ENCODE measurements at regions not wholly inside any gene's neighbourhood (a gene's known extent, or its start where the extent isn't known, plus 50 kb on each side); places are given as distances from the start of the nearest gene placed in this dataset.
"Not testable (repeated sequence)": the region's sequence is repeated elsewhere in the genome, so short reads cannot be mapped to it uniquely, and the experiment has no call there.

DNA sequence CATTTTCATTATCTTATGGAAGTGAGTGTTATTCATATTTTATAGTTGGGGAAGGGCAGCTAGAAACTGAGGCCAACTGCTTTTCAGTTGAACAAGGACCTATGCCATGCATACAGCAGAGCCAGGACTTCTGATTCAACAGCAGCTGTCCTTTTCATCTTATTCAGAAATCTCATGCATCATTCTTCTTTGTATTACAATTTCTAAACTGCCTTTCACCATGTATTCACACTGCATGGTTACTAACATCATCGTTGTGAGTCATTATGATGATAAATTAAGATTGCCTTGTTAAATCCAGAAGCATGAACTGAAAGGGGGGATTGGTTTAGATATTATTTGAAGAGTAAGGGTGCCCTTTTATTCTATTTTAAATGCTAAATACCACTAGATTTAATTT lies 1470.1 kb upstream of the GOT2 start:
- no peak for FAIRE-seq

DNA sequence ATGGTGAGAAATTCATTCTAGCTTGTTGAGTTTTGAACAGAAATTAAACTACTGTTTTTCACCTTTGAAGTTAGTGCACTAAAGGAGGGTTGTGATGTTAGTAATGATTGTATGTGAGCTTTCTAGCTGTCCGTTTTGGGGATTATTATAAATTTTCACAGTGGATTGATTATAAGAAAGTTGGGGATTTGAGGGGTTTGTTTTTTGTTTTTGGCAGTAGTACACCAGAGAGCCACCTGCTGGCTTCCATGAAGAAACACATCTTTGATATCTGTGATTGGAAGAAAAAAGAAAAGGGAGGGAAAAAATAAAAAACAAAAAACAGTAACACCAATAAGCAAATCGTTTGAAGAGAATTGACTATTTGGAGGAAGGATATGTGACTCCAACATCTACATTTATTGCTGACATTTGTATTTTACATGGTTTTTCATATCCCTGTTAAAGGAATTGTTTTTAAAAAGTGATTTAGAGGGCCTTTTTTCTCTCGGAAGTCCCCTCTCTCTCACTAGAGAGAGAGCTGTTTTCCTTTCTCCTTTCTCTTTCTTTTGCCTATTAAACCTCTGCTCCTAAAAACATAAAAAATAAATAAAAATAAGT lies 1469.5 kb upstream of the GOT2 start:
- peak; percentile 68 for FAIRE-seq

DNA sequence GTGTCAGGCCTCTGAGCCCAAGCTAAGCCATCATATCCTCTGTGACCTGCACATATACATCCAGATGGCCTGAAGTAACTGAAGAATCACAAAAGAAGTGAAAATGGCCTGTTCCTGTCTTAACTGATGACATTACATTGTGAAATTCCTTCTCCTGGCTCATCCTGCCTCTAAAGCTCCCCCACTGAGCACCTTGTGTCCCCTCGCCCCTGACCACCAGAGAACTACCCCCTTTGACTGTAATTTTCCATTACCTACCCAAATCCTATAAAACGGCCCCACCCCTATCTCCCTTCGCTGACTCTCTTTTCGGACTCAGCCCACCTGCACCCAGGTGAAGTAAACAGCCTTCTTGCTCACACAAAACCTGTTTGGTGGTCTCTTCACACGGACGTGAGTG lies 1466.6 kb upstream of the GOT2 start:
- FAIRE-seq: not testable (repeated sequence)

DNA sequence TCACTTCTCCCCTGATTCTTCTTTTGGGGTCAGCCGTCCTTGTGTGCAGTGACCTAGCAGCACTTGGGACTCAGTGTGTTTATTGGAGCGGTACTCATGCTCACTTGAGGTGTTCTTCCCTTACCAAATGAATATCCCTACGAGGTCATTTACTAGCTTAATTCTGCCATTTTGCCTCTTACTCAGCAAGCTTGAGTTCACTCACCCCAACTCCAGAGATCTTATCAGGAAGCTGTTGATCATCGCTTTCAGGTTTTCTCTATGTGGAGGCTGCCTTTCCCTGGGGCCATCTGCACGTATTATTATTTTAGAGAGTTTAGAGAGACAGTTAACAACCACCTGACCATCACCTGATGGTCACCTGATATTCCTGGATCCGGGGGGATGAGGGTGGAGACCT lies 1466.0 kb upstream of the GOT2 start:
- FAIRE-seq: no peak

DNA sequence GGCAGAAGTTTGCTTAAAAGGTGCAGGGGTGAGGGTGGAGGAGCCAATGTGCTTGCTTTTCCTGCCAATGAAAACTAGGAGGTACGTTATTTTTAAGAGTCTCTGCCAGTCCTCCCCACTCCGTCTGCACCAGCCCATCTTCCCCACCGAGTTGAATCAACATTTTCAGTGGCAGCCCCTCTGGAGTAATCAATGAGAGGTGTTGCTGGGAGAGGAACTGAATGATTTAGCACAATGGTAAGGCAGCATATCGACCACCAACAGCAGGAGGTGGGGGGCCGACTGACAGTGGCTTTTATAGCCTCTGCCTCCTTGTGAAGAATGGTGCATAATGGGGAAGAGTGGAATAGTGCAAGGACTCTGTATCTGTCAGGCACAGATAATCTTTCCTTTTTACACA lies 1465.0 kb upstream of the GOT2 start:
- FAIRE-seq: no peak

DNA sequence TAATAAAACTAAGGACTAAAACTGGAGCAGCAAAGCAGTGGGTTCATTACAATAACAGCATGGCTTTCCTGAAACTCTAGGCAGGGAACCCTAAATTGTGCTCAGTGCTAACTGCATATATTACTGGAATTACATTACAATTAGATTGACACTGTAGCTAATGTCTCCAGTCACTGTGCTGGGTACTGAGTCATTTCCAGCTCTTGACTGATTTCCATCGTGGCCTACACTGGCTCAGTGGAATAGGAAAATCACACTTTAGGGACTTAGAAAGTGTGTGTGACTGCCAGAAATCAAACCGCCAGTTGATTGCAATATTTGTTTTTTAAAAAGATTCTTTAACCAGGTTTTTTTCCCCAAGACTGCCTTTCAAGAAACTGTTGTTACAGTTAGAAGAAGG lies 1447.4 kb upstream of the GOT2 start:
- FAIRE-seq: no peak

DNA sequence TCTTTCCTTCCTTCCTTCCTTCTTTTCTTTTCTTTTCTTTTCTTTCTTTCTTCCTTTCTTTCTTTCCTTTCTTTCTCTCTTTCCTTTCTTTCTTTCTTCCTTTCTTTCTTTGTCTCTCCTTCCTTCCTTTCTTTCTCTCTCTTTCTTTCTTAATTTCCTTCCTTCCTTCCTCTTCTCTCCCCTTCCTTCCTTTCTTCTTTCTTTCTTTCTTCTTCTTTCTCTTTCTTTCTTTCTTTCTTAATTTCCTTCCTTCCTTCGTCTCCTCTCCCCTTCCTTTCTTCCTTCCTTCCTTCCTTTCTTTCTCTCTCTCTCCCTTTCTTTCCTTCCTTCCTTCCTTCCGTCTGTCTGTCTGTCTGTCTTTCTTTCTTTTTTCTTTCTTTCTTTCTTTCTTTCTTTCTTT lies 1446.5 kb upstream of the GOT2 start:
- FAIRE-seq: no peak

DNA sequence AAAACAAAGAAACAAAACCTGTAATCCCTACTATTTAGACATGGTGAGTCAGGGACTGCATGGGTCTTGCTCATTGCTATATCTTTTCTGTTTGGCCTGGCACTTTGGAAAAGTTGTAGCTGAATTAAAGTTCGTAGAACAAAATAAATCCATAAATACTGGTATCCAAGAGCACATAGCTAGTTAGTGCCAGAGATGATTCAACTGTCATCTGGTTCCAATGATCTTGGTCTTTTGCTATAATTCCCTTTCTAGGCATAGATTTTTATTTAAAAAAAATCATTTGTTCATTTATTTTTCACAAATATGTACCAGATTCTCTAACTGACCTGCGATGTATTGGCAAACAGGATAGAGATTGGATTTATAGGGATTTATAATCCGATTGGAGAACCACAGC lies 1436.1 kb upstream of the GOT2 start:
- no peak for FAIRE-seq

DNA sequence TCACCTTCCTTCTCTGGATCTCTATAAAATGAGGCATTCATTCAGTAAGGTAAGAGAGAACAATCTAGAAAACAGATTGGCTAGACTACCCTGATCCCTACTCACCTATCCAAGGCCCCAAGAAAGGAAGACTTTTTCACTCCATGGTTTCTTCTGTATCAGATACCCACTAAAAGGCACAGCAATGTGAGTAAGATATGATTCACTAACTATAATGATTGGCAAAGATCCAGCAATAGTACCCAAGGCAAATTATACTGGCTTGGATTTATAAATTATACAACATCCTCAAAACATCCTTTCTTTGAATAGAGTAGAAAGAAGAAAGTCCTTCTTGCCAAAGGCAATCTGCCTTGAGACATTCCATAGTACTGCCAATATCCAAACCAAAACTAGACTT lies 1432.0 kb upstream of the GOT2 start:
- no peak for FAIRE-seq

DNA sequence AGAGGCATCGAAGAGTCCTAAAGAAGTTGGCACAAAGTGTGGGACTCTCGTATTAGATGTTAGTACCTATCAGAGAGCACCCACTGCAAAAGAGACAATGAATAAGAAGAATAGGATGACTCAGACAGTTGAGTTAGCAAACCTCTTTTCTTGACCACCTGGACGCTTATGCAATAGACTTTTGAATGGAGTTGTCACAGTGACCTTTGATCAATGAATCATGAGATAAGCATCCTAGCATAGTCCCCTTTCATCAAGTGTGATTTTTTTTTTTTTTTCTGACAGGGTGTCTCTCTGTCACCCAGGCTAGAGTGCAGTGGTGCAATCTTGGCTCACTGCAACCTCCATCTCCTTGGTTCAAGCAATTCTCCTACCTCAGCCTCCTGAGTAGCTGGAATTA lies 1417.9 kb upstream of the GOT2 start:
- no peak for FAIRE-seq

DNA sequence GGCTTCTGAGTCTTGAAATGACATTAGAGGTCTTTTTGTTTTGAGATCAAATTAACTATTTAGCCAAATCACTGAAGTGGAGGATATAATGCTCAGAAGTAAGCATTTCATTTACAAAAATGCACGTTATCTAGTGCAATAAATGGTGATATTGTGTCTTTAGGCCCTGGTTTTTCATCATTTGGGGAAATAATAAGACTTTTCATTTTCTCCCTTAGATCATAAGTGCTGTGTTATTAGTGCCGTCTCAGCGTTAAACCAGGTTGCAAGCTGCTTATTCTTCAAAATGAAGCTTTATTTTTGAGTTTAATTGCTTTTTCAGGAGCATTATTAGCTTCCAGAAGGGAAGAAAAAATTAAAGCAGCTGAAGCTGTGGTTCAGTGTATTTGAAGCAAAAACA lies 1416.8 kb upstream of the GOT2 start:
- FAIRE-seq: no peak

DNA sequence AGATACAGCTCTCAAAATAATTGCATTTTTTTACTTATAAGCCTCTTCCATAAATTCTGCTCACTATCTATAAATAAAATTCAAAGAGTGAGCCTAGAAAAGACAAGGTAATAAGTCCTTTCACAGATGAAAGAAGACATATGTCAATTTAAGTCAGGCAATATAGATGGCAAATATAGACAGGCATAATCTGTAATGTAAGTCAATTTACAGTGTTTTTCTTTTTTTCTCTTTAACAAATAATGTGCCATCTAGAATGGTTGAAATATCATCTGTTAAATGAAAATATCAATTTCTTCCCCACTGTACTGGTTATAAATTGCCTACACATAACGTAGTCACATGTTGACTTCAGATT lies 1409.2 kb upstream of the GOT2 start:
- FAIRE-seq: no peak

DNA sequence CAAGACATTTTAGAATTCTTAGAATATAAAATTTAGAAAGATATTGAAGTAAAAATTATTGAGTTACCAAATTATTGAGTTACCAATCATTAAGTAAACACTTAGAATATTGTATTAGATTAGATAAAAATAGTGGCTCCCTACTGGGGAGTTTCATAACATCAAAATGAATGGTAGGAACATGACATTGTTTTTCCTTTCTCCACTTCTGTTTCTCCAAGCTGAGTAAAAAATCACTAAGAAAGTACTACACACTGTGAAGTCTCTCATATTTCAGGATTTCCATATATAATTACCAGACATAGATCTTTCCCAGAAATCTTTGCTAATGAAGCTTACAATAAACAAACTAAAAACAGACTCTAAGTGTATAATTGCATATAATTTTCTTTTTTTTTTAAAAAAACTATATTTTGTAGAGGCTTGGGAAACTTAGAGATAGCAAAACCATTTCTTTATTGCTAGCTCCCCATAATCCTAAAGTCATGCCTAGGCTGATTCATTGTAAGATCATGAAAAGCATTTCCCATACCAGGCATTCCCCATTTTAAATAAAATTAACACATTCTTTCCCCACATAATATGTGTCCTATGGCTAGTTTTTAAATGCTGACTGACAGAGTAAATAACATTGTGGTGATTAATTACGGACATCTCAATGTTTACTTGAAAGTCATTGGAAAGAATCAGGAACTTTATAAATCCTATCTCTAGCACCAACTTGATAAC lies 1408.7 kb upstream of the GOT2 start:
- peak; percentile 34 for FAIRE-seq

DNA sequence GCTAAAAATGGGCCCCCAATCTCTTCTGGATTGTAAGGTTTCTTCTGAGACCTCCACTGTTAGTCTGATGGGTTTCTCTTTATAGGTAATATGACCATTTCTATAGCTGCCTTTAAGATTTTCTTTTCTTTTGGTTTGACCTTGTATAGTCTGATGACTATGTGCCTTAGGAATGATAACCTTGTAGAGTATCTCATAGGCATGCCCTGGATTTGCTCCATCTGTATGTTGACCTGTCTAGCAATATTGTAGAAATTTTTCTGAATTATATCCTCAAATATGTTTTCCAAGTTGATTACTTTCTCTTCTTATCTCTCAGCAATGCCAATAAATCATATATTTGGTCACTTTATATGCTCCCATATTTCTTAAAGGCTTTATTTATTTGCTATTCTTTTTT lies 1403.8 kb upstream of the GOT2 start:
- FAIRE-seq: no peak

DNA sequence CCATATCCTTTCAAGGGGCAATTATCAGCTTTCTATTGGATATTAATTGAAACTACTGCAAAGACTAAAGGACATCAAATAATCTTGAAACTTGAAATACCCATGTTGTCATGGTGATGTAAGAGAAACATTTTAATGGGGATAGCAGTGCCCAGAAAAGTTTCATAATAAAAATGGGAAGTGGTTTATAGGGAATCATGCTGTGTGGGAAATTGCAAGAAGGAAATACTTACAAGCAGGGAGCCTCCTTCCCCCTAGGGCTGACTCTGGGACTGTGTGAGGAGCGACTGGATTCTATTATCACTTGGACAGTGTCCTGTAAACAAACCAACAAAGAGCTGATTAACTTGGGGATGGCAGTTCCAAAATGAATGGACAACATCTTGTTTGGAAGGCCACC lies 1393.1 kb upstream of the GOT2 start:
- FAIRE-seq: no peak

DNA sequence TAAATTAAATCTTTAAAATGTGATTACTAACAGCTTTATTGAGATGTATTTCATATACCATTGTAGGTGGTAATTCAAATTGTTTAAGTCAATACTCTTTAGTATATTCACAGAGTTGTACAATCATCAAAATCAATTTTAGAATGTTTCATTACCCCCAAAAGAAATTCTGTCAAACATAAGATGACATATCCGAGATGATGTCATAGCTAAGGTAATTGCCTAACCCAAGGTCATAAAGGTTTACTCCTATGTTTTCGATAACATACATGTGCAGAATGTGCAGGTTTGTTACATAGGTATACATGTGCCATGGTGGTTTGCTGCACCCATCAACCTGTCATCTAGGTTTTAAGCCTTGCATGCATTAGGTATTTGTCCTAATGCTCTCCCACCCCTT lies 1392.0 kb upstream of the GOT2 start:
- not testable (repeated sequence) for FAIRE-seq

DNA sequence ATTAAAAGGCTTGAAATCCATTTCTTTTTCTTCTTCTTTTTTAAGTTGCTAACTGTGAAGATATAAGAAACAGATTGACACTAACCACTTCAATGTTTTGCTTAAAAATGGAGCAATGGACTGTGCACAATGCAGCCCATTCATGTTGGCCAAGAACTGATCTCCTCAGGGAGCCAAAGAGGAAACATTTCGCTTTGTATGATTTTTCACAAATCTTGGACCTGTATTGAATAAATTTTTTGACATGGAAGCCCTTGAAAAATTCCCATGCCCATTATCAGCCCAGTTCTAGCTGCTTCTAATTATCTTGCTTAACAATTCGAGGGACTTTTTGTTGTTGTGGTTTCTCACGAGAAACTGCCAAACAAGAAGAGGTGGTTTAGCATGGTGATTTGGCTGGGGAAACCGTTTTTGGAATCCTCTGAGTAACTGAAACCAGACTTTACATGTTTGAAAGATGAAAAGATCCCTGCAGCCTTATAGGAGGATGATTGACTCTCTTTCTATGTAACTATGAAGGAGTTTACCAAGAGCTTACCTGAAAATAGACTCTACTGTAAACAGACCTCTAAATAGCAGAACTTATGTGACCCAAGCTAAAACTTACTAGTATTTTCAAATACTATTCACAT lies 1389.4 kb upstream of the GOT2 start:
- FAIRE-seq: no peak

DNA sequence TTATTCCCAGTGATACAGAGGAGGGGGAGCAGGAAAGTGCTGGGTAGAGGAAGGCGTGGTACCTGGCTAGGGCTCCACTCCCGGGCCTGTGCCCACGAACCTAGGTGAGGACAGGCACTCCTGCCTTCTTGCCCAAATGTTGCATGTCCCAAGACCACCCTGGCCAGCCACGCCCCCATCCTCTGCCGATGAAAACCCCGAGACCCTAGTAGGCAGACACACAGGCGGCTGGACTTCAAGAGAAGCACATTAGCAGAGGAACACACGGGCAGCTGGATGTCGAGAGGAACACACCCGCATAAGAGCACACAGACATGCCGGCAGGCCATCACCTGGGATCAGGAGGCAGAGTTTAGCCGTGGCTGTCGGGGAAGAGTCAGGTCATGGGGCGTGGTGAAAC lies 1386.5 kb upstream of the GOT2 start:
- no peak for FAIRE-seq

DNA sequence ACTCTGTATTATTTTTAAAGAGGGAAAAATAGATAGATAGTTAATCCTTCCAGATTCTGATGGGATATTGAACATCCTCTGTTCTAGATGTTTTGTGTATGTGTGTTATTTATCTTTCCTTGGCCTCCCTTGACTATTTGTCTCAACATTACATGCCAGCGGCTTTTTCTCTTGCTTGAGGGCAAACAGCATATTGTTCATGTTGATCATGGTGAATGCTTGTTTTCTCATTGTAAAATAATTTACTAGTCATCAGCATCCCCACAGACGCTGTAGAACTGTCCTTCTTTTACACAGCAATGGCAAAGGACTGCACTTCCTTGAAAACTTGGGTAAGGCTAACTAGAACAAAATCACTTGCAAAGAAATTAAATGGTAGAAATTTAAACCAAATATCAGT lies 1376.4 kb upstream of the GOT2 start:
- no peak for FAIRE-seq

DNA sequence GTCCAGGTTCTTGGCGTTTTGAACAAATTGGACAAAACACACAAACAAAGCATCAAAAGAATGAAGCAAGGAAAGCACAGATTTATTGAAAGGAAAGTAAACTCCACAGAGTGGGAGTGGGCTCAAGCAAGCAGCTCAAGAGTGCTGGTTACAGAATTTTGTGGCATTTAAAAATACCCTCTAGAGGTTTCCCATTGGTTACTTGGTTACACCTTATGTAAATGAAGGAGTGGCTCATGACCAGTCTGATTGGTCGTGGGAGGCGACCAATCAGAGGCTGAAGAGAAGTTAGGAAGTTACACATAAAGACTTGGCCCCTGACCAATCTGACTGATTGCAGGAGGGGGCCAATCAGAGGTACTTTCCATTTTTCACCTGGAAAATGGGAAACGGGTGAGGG lies 1373.8 kb upstream of the GOT2 start:
- no peak for FAIRE-seq

DNA sequence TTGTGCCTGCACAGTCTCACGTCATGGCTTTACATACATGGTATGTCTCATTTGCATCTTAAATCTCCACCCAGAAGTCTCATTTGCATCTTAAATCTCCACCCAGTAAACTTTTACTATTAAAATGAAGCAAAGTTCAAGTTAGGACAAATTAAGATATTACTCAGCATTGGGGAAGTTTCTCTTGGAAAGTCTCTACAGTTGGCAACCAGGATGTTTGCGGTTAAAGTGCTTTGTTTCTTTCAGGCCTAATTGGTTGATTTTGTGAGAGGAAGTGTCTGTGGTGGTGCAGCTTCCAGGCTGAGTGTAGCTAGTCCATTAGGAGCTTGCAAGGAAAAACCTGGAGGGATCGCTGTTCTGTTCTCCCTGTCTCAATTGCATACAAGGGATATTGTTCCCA lies 1373.3 kb upstream of the GOT2 start:
- no peak for FAIRE-seq

DNA sequence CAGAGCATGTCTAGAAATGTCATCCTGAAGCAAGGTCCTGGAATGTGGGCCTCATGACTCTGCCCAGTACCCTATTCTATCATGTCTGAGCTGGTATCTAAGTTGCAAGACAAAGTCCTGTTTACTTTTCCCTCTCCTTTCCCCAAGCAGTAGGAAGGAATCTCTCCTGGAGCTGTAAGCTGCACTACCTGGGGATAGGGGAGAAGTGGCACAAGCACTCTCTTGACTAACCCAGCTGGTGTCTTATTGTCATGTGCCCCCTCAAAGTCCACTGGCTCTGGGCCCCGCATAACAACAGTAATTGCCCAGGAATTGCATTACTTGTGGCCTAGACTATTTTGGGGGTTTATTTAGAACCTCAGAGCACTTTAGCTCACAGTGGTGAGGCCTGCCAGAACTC lies 1366.3 kb upstream of the GOT2 start:
- FAIRE-seq: no peak

DNA sequence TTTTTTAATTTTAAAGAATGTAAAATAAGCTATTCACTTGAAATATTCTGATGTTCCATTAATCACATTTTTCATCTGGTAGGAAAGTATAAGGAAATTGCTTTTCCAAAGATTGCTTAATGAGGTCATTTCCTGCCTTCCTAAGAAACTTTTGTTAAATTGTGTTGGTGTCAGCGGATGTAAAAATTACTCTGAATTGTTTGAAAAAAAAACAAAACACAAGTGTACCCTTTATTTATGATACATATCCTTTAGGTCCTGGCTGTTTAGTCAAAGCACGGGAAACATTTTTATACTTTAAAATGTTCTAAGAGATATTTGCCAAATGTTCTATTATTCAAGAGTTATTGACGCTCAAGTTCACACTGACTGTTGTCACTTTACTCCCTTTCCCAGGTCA lies 1357.4 kb upstream of the GOT2 start:
- FAIRE-seq: no peak

DNA sequence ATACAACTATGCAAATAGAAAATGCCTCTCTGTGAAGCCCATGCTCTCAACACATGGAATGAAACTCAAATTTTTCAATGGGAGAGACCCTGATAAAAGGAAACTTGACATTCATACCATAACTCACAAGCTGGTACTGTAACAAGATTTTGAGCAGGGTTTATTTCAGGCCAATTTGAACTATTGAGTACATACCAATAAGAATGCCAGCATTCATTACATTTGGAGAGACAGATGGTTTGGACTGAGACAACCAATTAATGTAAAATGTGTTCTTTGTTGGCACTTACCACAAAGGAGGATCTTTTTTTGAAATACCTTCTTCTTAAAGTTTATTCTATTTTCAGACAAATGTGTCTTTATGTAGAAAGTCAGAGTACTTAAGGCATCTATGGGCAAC lies 1357.0 kb upstream of the GOT2 start:
- FAIRE-seq: no peak

DNA sequence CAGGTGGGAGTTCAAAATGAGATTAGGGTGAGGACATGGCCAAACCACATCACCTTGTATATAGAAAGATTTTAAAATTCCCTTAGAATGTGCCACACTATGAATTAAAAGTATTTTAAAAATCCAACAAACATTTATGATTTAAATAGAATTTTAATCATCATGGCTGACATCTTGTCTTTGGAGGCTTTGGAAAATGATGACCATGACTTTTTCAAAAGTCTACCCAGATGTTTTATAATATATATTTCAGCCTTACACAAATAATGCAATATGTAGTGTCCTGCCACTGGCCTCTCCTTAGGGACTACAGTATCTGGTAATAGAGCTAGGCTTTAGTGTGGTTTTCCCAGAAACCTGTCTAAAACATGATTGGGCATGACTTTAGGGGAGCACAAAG lies 1353.4 kb upstream of the GOT2 start:
- FAIRE-seq: no peak
